ENCODE measurements at regions not wholly inside any gene's neighbourhood (a gene's known extent, or its start where the extent isn't known, plus 50 kb on each side); places are given as distances from the start of the nearest gene placed in this dataset.
A peak's percentile ranks its signal among the peaks of the same experiment; 100 is the strongest.
"Not testable (repeated sequence)": the region's sequence is repeated elsewhere in the genome, so short reads cannot be mapped to it uniquely, and the experiment has no call there.

- Histone ChIP-seq H3K4me1 (ENCODE audit: control insufficient read depth in 2 of 2, insufficient read depth in 2 of 2, low read length in 2 of 2) (no peaks in the 10 kb centered on the region), H3K9ac (ENCODE audit: low read depth in 1 of 2, low read length in 2 of 2) (no peak overlapping the region), H3K9me3 (ENCODE audit: control insufficient read depth in 2 of 2, low read length in 2 of 2) (no peaks in the 10 kb centered on the region), H3K27ac (ENCODE audit: low read depth in 2 of 2, low read length in 2 of 2) (no peak overlapping the region), H3K4me3 (ENCODE audit: low read length in 2 of 2) (no peak overlapping the region), H3K27me3 (ENCODE audit: control insufficient read depth in 2 of 2, insufficient read depth in 2 of 2, low read length in 2 of 2) (no peaks in the 10 kb centered on the region), H3K36me3 (ENCODE audit: control insufficient read depth in 2 of 2, insufficient read depth in 2 of 2, low read length in 2 of 2) (no peaks in the 10 kb centered on the region)
These were observed 160.4 kb downstream of the HLX start for GRCh38 chr1:221039616-221040015.

DNA sequence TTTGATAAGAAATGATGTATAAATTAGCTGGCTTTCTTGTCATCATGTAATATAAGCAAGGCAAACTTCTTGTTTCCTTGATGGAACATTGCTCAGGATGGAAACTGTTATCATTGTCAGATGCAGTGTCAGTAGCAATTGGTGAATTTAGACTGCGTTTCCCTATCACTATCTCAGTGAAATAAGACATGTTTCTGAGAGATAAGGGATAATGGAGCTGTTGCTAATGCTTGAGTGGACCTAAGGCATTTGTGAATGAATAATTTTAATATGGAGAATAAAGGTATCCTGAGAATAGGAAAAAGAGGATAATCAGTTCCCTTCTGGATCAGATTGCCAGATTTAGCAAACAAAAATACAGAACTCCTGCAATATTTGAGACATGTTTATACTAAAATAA is 160.9 kb downstream of the HLX start:
- Histone ChIP-seq H3K9me3 (ENCODE audit: control insufficient read depth in 2 of 2, low read length in 2 of 2) (no peaks in the 10 kb centered on the region), H3K27me3 (ENCODE audit: control insufficient read depth in 2 of 2, insufficient read depth in 2 of 2, low read length in 2 of 2) (no peaks in the 10 kb centered on the region), H3K4me1 (ENCODE audit: control insufficient read depth in 2 of 2, insufficient read depth in 2 of 2, low read length in 2 of 2) (no peaks in the 10 kb centered on the region), H3K9ac (ENCODE audit: low read depth in 1 of 2, low read length in 2 of 2) (no peak overlapping the region), H3K27ac (ENCODE audit: low read depth in 2 of 2, low read length in 2 of 2) (no peak overlapping the region), H3K4me3 (ENCODE audit: low read length in 2 of 2) (no peak overlapping the region), H3K36me3 (ENCODE audit: control insufficient read depth in 2 of 2, insufficient read depth in 2 of 2, low read length in 2 of 2) (no peaks in the 10 kb centered on the region)

- Histone ChIP-seq H3K4me1 (ENCODE audit: control insufficient read depth in 2 of 2, insufficient read depth in 2 of 2, low read length in 2 of 2) (no peaks in the 10 kb centered on the region), H3K9ac (ENCODE audit: low read depth in 1 of 2, low read length in 2 of 2) (no peak overlapping the region), H3K9me3 (ENCODE audit: control insufficient read depth in 2 of 2, low read length in 2 of 2) (no peaks in the 10 kb centered on the region), H3K36me3 (ENCODE audit: control insufficient read depth in 2 of 2, insufficient read depth in 2 of 2, low read length in 2 of 2) (no peaks in the 10 kb centered on the region), H3K4me3 (ENCODE audit: low read length in 2 of 2) (no peak overlapping the region), H3K27me3 (ENCODE audit: control insufficient read depth in 2 of 2, insufficient read depth in 2 of 2, low read length in 2 of 2) (no peaks in the 10 kb centered on the region), H3K27ac (ENCODE audit: low read depth in 2 of 2, low read length in 2 of 2) (no peak overlapping the region)
These were observed 161.5 kb downstream of the HLX start for GRCh38 chr1:221040691-221041285.

GRCh38 chr1:221044538-221044937 is 165.3 kb downstream of the HLX start:
- Histone ChIP-seq H3K27me3 (ENCODE audit: control insufficient read depth in 2 of 2, insufficient read depth in 2 of 2, low read length in 2 of 2) (no peaks in the 10 kb centered on the region), H3K9ac (ENCODE audit: low read depth in 1 of 2, low read length in 2 of 2) (no peak overlapping the region), H3K36me3 (ENCODE audit: control insufficient read depth in 2 of 2, insufficient read depth in 2 of 2, low read length in 2 of 2) (no peaks in the 10 kb centered on the region), H3K9me3 (ENCODE audit: control insufficient read depth in 2 of 2, low read length in 2 of 2) (no peaks in the 10 kb centered on the region), H3K27ac (ENCODE audit: low read depth in 2 of 2, low read length in 2 of 2) (no peak overlapping the region), H3K4me1 (ENCODE audit: control insufficient read depth in 2 of 2, insufficient read depth in 2 of 2, low read length in 2 of 2) (peaks cover 2 to 3% of the 10 kb centered on the region in 2 donors), H3K4me3 (ENCODE audit: low read length in 2 of 2) (no peak overlapping the region)

GRCh38 chr1:221045151-221045550 is 165.9 kb downstream of the HLX start:
- no peaks in the 10 kb centered on the region for H3K27me3 ChIP-seq (ENCODE audit: control insufficient read depth in 2 of 2, insufficient read depth in 2 of 2, low read length in 2 of 2)
- no peaks in the 10 kb centered on the region for H3K36me3 ChIP-seq (ENCODE audit: control insufficient read depth in 2 of 2, insufficient read depth in 2 of 2, low read length in 2 of 2)
- H3K9ac ChIP-seq (ENCODE audit: low read depth in 1 of 2, low read length in 2 of 2): no peak overlapping the region
- no peak overlapping the region for H3K27ac ChIP-seq (ENCODE audit: low read depth in 2 of 2, low read length in 2 of 2)
- H3K4me3 ChIP-seq (ENCODE audit: low read length in 2 of 2): no peak overlapping the region
- peaks cover 2 to 3% of the 10 kb centered on the region in 2 donors for H3K4me1 ChIP-seq (ENCODE audit: control insufficient read depth in 2 of 2, insufficient read depth in 2 of 2, low read length in 2 of 2)
- H3K9me3 ChIP-seq (ENCODE audit: control insufficient read depth in 2 of 2, low read length in 2 of 2): no peaks in the 10 kb centered on the region

DNA sequence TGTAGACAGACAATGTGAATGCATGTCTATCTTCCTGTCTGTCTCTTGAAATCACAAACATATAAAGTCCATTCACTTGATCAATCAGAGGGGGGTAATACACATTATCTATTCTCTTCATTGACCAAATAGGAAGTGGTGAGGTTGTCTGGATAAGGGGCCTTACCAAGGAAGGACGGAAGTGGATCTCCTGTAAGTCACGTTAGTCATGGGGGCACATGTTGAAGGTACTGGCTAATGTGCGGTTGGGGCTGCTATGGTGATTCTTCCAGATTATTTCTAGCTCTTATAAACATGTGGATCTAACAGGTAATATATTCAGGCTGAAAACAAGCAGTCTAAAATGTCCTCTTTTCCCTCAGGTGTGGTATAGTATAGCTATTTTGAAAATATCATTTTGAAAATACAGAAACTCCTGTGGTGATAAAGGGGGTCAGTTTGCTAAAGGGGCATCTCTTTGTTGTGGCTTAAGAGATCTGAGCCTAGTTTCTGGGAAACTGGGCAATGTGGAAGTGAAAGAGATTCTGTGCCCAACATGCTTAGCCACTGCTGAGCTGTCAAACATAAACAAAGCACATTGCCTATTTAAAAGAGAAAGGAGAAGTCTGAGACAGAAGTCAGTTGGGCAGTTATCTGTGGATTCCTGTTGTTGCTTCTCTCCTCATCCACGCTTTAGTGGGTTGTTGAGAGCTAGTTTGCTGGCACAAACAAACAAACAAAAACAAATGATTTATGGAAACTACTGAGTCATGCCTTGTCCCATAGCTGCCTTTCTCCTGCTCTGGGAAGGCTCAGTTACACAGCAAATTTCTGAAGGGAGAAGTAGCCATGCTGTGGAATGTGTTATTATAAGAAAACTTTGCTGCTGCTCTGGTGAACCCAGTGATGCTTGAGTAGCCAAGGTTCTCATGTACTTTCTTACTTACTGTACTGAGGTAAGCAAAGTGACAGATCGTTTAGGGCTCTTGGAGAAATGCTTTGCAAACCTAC is 166.9 kb downstream of the HLX start:
- H3K4me1 ChIP-seq (ENCODE audit: control insufficient read depth in 2 of 2, insufficient read depth in 2 of 2, low read length in 2 of 2): peaks cover 2 to 3% of the 10 kb centered on the region in 2 donors
- no peaks in the 10 kb centered on the region for H3K27me3 ChIP-seq (ENCODE audit: control insufficient read depth in 2 of 2, insufficient read depth in 2 of 2, low read length in 2 of 2)
- peak overlapping the region in 1 of 2 donors; percentile 41 for H3K4me3 ChIP-seq (ENCODE audit: low read length in 2 of 2)
- H3K36me3 ChIP-seq (ENCODE audit: control insufficient read depth in 2 of 2, insufficient read depth in 2 of 2, low read length in 2 of 2): no peaks in the 10 kb centered on the region
- peak overlapping the region in 1 of 2 donors; percentile 24 for H3K9ac ChIP-seq (ENCODE audit: low read depth in 1 of 2, low read length in 2 of 2)
- no peaks in the 10 kb centered on the region for H3K9me3 ChIP-seq (ENCODE audit: control insufficient read depth in 2 of 2, low read length in 2 of 2)
- H3K27ac ChIP-seq (ENCODE audit: low read depth in 2 of 2, low read length in 2 of 2): peak overlapping the region in 1 of 2 donors; percentile 43

DNA sequence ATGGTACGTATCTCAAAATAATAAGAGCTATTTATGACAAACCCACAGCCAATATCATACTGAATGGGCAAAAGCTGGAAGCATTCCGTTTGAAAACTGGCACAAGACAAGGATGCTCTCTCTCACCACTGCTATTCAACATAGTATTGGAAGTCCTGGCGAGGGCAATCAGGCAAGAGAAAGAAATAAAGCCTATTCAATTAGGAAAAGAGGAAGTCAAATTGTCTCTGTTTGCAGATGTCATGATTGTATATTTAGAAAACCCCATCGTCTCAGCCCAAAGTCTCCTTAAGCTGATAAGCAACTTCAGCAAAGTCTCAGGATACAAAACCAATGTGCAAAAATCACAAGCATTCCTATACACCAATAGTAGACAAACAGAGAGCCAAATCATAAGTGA is 172.1 kb downstream of the HLX start:
- not testable (repeated sequence) for H3K27ac ChIP-seq (ENCODE audit: low read depth in 2 of 2, low read length in 2 of 2); H3K27me3 ChIP-seq (ENCODE audit: control insufficient read depth in 2 of 2, insufficient read depth in 2 of 2, low read length in 2 of 2); H3K36me3 ChIP-seq (ENCODE audit: control insufficient read depth in 2 of 2, insufficient read depth in 2 of 2, low read length in 2 of 2); H3K9ac ChIP-seq (ENCODE audit: low read depth in 1 of 2, low read length in 2 of 2); H3K4me1 ChIP-seq (ENCODE audit: control insufficient read depth in 2 of 2, insufficient read depth in 2 of 2, low read length in 2 of 2); H3K4me3 ChIP-seq (ENCODE audit: low read length in 2 of 2); H3K9me3 ChIP-seq (ENCODE audit: control insufficient read depth in 2 of 2, low read length in 2 of 2)

- H3K36me3 ChIP-seq (ENCODE audit: control insufficient read depth in 2 of 2, insufficient read depth in 2 of 2, low read length in 2 of 2): no peaks in the 10 kb centered on the region
- H3K9me3 ChIP-seq (ENCODE audit: control insufficient read depth in 2 of 2, low read length in 2 of 2): no peaks in the 10 kb centered on the region
- no peak overlapping the region for H3K4me3 ChIP-seq (ENCODE audit: low read length in 2 of 2)
- H3K4me1 ChIP-seq (ENCODE audit: control insufficient read depth in 2 of 2, insufficient read depth in 2 of 2, low read length in 2 of 2): no peaks in the 10 kb centered on the region
- no peaks in the 10 kb centered on the region for H3K27me3 ChIP-seq (ENCODE audit: control insufficient read depth in 2 of 2, insufficient read depth in 2 of 2, low read length in 2 of 2)
- no peak overlapping the region for H3K27ac ChIP-seq (ENCODE audit: low read depth in 2 of 2, low read length in 2 of 2)
- no peak overlapping the region for H3K9ac ChIP-seq (ENCODE audit: low read depth in 1 of 2, low read length in 2 of 2)
These were observed 174.6 kb downstream of the HLX start for GRCh38 chr1:221053889-221054288.

DNA sequence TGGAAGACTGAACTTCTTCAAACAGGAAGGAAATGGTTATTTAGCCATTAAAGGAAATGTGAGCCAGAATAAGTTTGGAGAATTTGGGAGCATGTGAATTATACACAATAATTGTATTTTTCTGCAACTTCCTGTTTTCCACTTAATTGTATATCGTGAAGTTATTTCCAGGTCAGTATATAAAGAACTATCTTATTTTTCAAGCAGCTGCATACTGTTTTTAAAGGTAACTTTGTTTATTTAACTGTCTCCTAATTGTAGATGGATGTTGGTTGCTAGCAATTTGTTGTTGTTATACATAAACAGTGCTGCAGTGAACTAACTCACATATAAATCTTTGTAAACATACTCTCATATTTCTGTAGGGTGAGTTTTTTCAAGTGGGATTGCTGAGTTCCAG is 180.3 kb downstream of the HLX start:
- H3K4me1 ChIP-seq (ENCODE audit: control insufficient read depth in 2 of 2, insufficient read depth in 2 of 2, low read length in 2 of 2): no peaks in the 10 kb centered on the region
- H3K4me3 ChIP-seq (ENCODE audit: low read length in 2 of 2): no peak overlapping the region
- H3K9ac ChIP-seq (ENCODE audit: low read depth in 1 of 2, low read length in 2 of 2): no peak overlapping the region
- H3K27ac ChIP-seq (ENCODE audit: low read depth in 2 of 2, low read length in 2 of 2): no peak overlapping the region
- no peaks in the 10 kb centered on the region for H3K27me3 ChIP-seq (ENCODE audit: control insufficient read depth in 2 of 2, insufficient read depth in 2 of 2, low read length in 2 of 2)
- H3K9me3 ChIP-seq (ENCODE audit: control insufficient read depth in 2 of 2, low read length in 2 of 2): no peaks in the 10 kb centered on the region
- no peaks in the 10 kb centered on the region for H3K36me3 ChIP-seq (ENCODE audit: control insufficient read depth in 2 of 2, insufficient read depth in 2 of 2, low read length in 2 of 2)

DNA sequence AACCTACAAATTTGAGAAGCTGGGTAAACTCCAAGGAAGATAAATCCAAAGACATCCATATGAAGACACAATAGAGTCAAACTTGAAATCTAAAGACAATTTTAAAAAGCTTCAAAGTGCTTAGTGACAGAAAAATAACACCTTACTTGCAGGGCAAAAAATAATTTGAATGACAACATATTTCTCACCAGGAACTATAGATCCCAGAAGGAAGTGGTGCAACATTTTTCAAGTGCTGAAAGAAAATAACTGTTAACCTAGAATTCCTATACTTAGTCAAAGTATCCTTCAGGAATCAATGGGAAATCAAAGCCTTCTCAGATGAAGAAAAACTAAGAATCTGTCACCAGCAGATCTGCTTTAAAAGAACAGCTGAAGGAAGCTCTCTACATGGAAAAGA is 184.4 kb downstream of the HLX start:
- Histone ChIP-seq H3K9ac (ENCODE audit: low read depth in 1 of 2, low read length in 2 of 2) (no peak overlapping the region), H3K4me3 (ENCODE audit: low read length in 2 of 2) (no peak overlapping the region), H3K4me1 (ENCODE audit: control insufficient read depth in 2 of 2, insufficient read depth in 2 of 2, low read length in 2 of 2) (no peaks in the 10 kb centered on the region), H3K36me3 (ENCODE audit: control insufficient read depth in 2 of 2, insufficient read depth in 2 of 2, low read length in 2 of 2) (no peaks in the 10 kb centered on the region), H3K27me3 (ENCODE audit: control insufficient read depth in 2 of 2, insufficient read depth in 2 of 2, low read length in 2 of 2) (no peaks in the 10 kb centered on the region), H3K9me3 (ENCODE audit: control insufficient read depth in 2 of 2, low read length in 2 of 2) (no peaks in the 10 kb centered on the region), H3K27ac (ENCODE audit: low read depth in 2 of 2, low read length in 2 of 2) (no peak overlapping the region)
